Fibroblast of mammary gland (primary cell): ENCODE measurements at regions not wholly inside any gene's neighbourhood (a gene's known extent, or its start where the extent isn't known, plus 50 kb on each side); places are given as distances from the start of the nearest gene placed in this dataset.

ENCODE experiments used
- DNase-seq: peaks from one replicate; pipeline ENCODE4 v3.0.0-alpha.2; 2010; ENCODE audit warnings: low read depth
- H3K4me3 ChIP-seq: 2 replicates; pipeline ENCODE4 v1.5.1; 2011; ENCODE audit warnings: low read depth, mild to moderate bottlenecking, low read length, moderate library complexity; ENCODE audit not compliant: control insufficient read depth
- TF ChIP-seq, protein P1 (sequence below): conservative IDR thresholded peaks from 2 replicates; pipeline ENCODE4 v1.5.1; 2011; ENCODE audit warnings: low read depth, low read length, inconsistent platforms; ENCODE audit not compliant: control insufficient read depth, insufficient read depth

- TF ChIP-seq, protein P1, sequence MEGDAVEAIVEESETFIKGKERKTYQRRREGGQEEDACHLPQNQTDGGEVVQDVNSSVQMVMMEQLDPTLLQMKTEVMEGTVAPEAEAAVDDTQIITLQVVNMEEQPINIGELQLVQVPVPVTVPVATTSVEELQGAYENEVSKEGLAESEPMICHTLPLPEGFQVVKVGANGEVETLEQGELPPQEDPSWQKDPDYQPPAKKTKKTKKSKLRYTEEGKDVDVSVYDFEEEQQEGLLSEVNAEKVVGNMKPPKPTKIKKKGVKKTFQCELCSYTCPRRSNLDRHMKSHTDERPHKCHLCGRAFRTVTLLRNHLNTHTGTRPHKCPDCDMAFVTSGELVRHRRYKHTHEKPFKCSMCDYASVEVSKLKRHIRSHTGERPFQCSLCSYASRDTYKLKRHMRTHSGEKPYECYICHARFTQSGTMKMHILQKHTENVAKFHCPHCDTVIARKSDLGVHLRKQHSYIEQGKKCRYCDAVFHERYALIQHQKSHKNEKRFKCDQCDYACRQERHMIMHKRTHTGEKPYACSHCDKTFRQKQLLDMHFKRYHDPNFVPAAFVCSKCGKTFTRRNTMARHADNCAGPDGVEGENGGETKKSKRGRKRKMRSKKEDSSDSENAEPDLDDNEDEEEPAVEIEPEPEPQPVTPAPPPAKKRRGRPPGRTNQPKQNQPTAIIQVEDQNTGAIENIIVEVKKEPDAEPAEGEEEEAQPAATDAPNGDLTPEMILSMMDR: no peak
Measured at GRCh38 chr14:61104358-61104757, 123.3 kb downstream of the SLC38A6 start.

GRCh38 chr14:61103541-61104339, 122.7 kb downstream of the SLC38A6 start:
- DNase-seq: peak; percentile 98
- H3K4me3 ChIP-seq: no peak overlapping the region
- TF ChIP-seq, protein P1: no peak

More at GRCh38 chr14:61104358-61104757, 123.3 kb downstream of the SLC38A6 start:
- DNase-seq: no peak
- H3K4me3 ChIP-seq: no peak overlapping the region

- H3K4me3 ChIP-seq: no peak overlapping the region
- TF ChIP-seq, protein P1: no peak
- DNase-seq: no peak
Measured at GRCh38 chr14:61102549-61103466, 121.8 kb downstream of the SLC38A6 start.
